Nucleus accumbens (tissue), 56 donors: ENCODE measurements at regions not wholly inside any gene's neighbourhood (a gene's known extent, or its start where the extent isn't known, plus 50 kb on each side); places are given as distances from the start of the nearest gene placed in this dataset.
"Not testable (repeated sequence)": the region's sequence is repeated elsewhere in the genome, so short reads cannot be mapped to it uniquely, and the experiment has no call there.

Experiments
- DNase-seq, 56 donors: peaks; one replicate each; lab custom pipeline; 2025; lab: John Stamatoyannopoulos, UW

GRCh38 chr1:170369417-170369816 lies 162.5 kb upstream of the GORAB start:
- no peak for DNase-seq

DNA sequence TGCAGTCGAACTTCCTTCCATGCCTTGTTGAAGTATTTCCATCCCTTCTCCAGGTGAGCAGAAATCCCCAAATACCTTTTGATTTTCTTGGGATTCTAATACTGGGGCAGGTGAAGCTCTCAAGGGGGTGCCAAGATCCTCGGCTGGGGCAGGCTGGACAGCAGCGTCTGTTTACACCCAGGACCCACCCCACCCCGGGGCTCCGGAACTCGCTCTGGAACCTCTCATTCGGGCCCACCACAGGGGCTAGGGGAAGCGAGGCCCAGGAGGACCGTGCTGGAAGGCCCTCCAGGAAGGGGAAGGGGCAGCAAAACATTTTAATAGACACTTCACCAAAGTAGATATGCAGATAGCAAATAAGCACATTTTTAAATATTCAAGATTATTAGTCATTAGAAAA lies 161.9 kb upstream of the GORAB start:
- no peak for DNase-seq

GRCh38 chr1:170375082-170375723 lies 156.8 kb upstream of the GORAB start:
- no peak for DNase-seq

DNA sequence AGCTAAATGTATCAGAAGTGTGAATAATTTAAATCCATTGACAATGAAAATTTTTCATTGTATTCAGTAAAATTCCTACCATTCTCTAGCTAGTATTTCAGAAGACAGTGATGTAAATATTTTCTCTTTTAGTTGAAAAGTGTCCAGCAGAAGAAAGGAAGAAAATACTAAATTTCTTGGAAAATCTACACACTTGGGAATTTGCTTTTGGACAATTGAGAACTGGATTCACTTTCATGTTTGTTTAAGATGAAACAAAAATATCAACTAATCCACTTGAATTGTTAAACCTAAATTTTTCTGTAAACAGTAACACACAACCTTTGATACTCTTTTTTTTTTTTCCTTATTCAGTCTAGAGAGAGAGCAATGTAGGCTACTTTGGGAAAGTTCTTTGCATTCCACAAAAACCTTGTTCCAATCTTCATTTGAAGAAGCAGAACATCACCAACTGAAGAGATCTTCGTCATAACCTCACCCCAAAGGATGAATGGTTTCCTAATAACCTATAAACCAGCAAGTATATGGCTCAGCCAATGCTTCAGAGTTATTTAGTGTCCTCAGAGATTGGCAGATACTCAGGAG lies 155.1 kb upstream of the GORAB start:
- no peak for DNase-seq

DNA sequence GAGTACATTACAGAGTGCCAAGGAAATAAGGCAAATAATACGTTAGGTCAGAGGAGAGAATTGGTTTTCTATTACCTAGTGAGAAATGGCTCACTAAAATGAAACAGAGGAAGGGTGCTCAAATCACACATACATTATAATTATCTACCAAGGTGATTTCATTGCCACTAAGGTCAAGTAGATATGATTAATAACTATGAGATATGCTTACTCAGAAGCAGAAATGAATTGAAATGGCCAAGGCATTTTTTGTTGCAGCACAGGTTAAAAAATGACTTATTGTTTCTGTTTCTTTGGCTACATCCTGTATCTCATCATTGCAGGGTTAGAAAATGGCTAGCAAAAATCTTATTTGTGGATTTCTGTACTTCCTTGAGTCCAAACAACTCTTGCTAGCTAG lies 154.5 kb upstream of the GORAB start:
- no peak for DNase-seq

DNA sequence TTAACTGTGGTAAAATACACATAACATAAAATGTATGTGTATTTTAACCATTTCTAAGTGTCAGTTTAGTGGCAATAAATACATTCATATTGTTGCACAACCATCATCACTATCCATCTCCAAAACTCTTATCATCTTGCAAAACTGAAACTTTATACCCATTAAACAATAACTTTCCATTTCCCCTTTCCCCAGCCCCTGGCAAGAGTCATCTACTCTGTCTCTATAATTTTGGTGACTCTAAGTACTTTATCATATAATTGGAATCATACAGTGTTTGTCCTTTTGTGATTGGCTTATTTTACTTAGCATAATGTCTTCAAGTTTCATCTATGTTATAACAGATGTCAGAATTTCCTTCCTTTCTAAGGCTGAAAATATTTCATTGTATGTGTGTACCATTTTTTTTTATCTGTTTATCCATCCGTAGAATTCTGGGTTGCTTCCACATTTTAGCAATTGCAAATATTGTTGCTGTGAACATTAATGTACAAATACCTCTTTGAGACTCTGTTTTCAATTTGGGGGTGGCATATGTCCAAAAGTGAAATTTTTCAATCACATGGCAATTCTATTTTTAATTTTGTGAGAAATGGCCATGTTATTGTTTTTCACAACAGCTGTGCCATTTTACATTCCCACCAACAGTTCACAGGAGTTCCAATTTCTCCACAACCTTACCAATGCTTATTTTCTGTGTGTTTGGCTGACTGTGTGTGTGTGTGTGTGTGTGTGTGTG lies 153.9 kb upstream of the GORAB start:
- no peak for DNase-seq

- DNase-seq, result no peak
These were observed 146.2 kb upstream of the GORAB start for GRCh38 chr1:170385750-170386149.

- DNase-seq, result no peak
These were observed 143.5 kb upstream of the GORAB start for GRCh38 chr1:170388489-170388888.

DNA sequence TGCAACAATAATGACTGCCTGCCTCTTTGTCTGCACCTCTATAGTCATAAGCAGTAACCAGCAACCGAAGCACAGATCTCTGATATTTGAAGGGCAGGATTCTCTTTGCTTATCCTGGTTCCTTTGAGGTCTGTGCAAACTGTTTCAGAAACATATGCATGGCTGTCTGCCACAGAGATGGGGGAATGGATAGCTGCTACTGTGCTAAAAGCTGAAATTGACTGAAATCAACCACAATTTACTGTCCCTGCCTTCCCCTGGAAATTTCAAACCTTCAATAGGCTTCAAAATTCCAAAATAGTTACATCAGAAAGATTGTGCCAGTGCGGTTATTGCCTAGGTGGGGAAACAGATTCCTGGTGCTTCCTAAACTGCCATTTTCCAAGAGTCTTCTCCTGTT lies 136.8 kb upstream of the GORAB start:
- no peak for DNase-seq

GRCh38 chr1:170397061-170397460 lies 134.9 kb upstream of the GORAB start:
- DNase-seq, result no peak

- DNase-seq, result no peak
These were observed 129.3 kb upstream of the GORAB start for GRCh38 chr1:170402476-170403311.

- no peak for DNase-seq
These were observed 124.8 kb upstream of the GORAB start for GRCh38 chr1:170407138-170407537.

DNA sequence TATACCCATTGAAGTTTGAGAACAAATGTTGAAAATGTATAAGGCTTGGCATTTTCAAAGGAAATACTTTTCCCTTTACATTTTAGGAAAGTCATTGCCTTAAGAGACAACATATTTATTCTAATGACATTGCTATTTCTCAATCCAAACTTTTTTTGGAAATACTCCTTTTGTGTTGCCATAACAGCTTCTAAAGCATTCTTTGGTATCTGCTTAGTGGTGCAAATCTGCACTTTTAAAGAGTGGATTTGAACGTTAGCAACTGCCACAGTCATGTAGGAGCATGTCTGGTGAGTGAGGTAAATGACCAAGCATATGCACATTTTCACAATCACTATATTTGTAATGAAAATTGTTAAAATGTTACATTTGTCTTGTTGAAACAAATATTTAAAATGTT lies 124.4 kb upstream of the GORAB start:
- DNase-seq, result no peak

- DNase-seq, result no peak
These were observed 121.4 kb upstream of the GORAB start for GRCh38 chr1:170410401-170411166.

- DNase-seq, result no peak
These were observed 116.8 kb upstream of the GORAB start for GRCh38 chr1:170414989-170415709.

- DNase-seq, result no peak
These were observed 116.1 kb upstream of the GORAB start for GRCh38 chr1:170415710-170416372.

GRCh38 chr1:170424346-170424745 lies 107.6 kb upstream of the GORAB start:
- no peak for DNase-seq

GRCh38 chr1:170426596-170426995 lies 105.4 kb upstream of the GORAB start:
- DNase-seq, result no peak

DNA sequence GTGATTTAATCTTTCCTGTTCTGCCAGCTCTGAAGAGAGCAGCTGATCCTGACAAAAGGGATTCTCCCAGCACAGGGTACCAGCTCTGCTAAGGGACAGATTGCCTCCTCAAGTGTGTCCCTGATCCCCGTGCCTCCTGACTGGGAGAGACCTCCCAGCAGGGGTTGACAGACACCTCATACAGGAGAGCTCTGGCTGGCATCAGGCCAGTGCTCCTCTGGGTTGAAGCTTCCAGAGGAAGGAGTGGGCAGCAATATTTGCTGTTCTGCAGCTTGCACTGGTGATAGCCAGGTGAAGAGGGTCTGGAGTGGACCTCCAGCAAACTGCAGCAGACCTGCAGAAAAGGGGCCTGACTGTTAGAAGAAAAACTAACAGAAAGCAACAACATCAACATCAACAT lies 105.0 kb upstream of the GORAB start:
- DNase-seq, result not testable (repeated sequence)
